ENCODE measurements at regions not wholly inside any gene's neighbourhood (a gene's known extent, or its start where the extent isn't known, plus 50 kb on each side); places are given as distances from the start of the nearest gene placed in this dataset.

DNA sequence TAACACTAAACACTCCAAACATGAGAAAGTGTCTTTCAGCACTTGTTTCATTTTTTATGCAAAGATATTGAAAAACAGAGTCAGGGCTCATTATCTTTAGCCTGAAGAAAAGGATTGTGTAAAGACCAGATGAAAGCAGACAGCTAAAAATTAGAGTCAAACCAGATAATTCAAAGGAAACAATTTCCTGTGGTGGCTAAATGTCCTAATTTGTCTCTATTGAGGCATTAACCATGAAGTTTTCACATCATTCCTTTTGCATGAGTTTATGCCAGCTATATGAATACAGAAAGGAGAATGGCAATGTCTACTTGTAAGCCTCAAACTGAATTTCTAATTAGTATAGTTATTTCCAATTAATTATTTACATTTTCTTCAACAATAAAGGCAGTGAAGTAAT is 338.5 kb downstream of the FSCB start:
- Histone ChIP-seq H3K4me1 (no peaks in the 10 kb centered on the region), H3K9me3 (no peaks in the 10 kb centered on the region), H3K27ac (no peak overlapping the region), H3K27me3 (no peaks in the 10 kb centered on the region), H3K4me3 (no peak overlapping the region), H3K36me3 (no peaks in the 10 kb centered on the region)
- DNase-seq (no peak), FAIRE-seq (no peak), ATAC-seq (no peak)
- TF ChIP-seq CTCF (IDR thresholded peaks at IDR 0.05) = no peak
- intact Hi-C loops (cut with DNase I) = no loop called here

DNA sequence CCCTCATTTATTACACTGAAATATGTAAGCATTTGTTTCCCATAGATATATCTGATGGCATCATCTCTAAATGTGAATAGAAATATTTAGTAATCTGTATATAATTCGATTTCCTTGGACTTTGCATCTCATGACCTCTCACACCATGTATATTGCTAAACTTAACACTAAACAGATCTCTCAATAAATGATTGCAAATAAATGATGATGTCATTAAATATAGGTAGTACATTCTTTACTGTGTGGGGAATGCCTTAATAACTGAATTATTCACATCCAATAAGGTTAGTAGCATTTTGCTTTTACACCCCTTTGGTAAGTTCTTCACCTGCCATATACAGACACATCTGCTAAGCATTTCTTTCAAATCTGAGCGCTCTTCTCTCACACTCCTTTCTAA is 340.5 kb downstream of the FSCB start:
- DNase-seq = no peak
- Histone ChIP-seq H3K36me3 (no peaks in the 10 kb centered on the region), H3K27me3 (no peaks in the 10 kb centered on the region), H3K9me3 (no peaks in the 10 kb centered on the region), H3K27ac (no peak overlapping the region), H3K4me3 (no peak overlapping the region), H3K4me1 (no peaks in the 10 kb centered on the region)
- ATAC-seq = no peak
- intact Hi-C loops (cut with DNase I) = no loop called here
- FAIRE-seq = no peak
- TF ChIP-seq CTCF (IDR thresholded peaks at IDR 0.05) = no peak
- WGBS, 2 donors = 58 to 71% methylated on average over 2 of the region's 2 CpGs

DNA sequence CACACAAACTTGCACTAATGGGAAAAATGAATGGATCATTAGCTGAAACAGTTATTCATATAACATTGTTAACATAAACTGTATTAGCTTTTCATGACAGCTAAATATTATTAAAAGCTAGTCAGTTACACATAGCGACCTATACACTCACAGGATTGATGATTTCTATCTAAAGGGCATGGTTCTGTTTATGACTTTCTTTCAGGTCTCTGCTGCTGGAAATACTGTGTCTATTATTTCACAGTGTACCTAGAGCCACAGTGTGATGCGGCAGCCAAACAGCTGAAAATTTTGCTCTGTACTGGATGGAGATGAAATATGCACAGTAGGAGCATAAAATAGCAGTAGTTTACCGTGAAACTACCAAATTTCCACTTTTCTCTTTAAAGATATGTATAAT is 341.1 kb downstream of the FSCB start:
- Histone ChIP-seq H3K27ac (no peak overlapping the region), H3K4me1 (no peaks in the 10 kb centered on the region), H3K4me3 (no peak overlapping the region), H3K36me3 (no peaks in the 10 kb centered on the region), H3K27me3 (no peaks in the 10 kb centered on the region), H3K9me3 (no peaks in the 10 kb centered on the region)
- DNase-seq (no peak), FAIRE-seq (no peak), ATAC-seq (no peak)
- intact Hi-C loops (cut with DNase I) = no loop called here
- TF ChIP-seq CTCF (IDR thresholded peaks at IDR 0.05) = no peak
- 58 to 71% methylated on average over 3 of the region's 3 CpGs for WGBS, 2 donors

GRCh38 chr14:44165286-44165685 is 341.8 kb downstream of the FSCB start:
- H3K4me3 ChIP-seq = no peak overlapping the region
- TF ChIP-seq CTCF (IDR thresholded peaks at IDR 0.05) = no peak
- no peaks in the 10 kb centered on the region for H3K36me3 ChIP-seq
- WGBS, 2 donors = 41 to 49% methylated on average over 1 of the region's 1 CpG
- no peaks in the 10 kb centered on the region for H3K4me1 ChIP-seq
- FAIRE-seq (no peak), ATAC-seq (no peak), DNase-seq (no peak)
- intact Hi-C loops (cut with DNase I) = no loop called here
- H3K27ac ChIP-seq = no peak overlapping the region
- H3K27me3 ChIP-seq = no peaks in the 10 kb centered on the region
- no peaks in the 10 kb centered on the region for H3K9me3 ChIP-seq

DNA sequence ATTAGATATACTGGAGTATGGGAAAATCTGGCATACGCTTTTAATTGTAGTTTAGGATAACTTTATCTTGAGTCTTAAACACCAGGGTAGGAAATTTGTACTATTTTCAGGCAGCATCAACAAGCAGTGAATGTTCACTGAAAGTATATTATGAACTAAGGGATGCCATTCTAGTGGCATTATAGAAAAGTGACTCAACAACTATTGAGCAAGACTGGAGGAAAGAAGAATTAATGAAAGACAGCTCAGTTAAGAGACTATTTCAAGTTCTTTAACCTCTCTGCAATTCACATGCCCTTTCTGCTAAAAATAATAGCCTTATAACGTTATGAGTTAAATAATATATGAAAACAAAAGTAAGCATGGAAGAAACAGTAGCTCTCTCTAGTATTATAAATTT is 343.1 kb downstream of the FSCB start:
- DNase-seq (no peak), FAIRE-seq (no peak), ATAC-seq (no peak)
- WGBS, 2 donors = 55 to 81% methylated on average over 2 of the region's 2 CpGs
- no peaks in the 10 kb centered on the region for H3K4me1 ChIP-seq
- H3K9me3 ChIP-seq = no peaks in the 10 kb centered on the region
- no peak overlapping the region for H3K4me3 ChIP-seq
- H3K36me3 ChIP-seq = no peaks in the 10 kb centered on the region
- H3K27ac ChIP-seq = no peak overlapping the region
- no peak for TF ChIP-seq CTCF (IDR thresholded peaks at IDR 0.05)
- no peaks in the 10 kb centered on the region for H3K27me3 ChIP-seq
- intact Hi-C loops (cut with DNase I) = no loop called here

Measured in pancreas (tissue), 10 donors.